ENCODE measurements at regions not wholly inside any gene's neighbourhood (a gene's known extent, or its start where the extent isn't known, plus 50 kb on each side); places are given as distances from the start of the nearest gene placed in this dataset.

- TF ChIP-seq, protein P1, sequence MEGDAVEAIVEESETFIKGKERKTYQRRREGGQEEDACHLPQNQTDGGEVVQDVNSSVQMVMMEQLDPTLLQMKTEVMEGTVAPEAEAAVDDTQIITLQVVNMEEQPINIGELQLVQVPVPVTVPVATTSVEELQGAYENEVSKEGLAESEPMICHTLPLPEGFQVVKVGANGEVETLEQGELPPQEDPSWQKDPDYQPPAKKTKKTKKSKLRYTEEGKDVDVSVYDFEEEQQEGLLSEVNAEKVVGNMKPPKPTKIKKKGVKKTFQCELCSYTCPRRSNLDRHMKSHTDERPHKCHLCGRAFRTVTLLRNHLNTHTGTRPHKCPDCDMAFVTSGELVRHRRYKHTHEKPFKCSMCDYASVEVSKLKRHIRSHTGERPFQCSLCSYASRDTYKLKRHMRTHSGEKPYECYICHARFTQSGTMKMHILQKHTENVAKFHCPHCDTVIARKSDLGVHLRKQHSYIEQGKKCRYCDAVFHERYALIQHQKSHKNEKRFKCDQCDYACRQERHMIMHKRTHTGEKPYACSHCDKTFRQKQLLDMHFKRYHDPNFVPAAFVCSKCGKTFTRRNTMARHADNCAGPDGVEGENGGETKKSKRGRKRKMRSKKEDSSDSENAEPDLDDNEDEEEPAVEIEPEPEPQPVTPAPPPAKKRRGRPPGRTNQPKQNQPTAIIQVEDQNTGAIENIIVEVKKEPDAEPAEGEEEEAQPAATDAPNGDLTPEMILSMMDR (IDR thresholded peaks at IDR 0.05), result no peak
- no peak for TF ChIP-seq ZFX (IDR thresholded peaks at IDR 0.05; ENCODE audit: borderline replicate concordance)
Measured at GRCh38 chr3:102307442-102307841, 127.4 kb upstream of the ZPLD1 start.
